Lung (tissue), 11 donors: ENCODE measurements at regions not wholly inside any gene's neighbourhood (a gene's known extent, or its start where the extent isn't known, plus 50 kb on each side); places are given as distances from the start of the nearest gene placed in this dataset.
"Not testable (repeated sequence)": the region's sequence is repeated elsewhere in the genome, so short reads cannot be mapped to it uniquely, and the experiment has no call there.

ENCODE experiments used
- ATAC-seq: fragments of 200-7000 bp; cut with Tn5 transposase; one replicate; pipeline ENCODE4 v1.9.1; 2020; ENCODE audit warnings: moderate number of reproducible peaks; ENCODE audit not compliant: insufficient read depth, low FRiP score
- DNase-seq, 3 donors: peaks; one replicate each; pipeline ENCODE4 v3.0.0-alpha.2; 2013 to 2017
- H3K27ac ChIP-seq, 2 donors: one replicate each; pipeline ENCODE4 v1.5.1; 2013; ENCODE audit warnings: mild to moderate bottlenecking in 2 of 2, moderate library complexity in 2 of 2, control low read depth in 1 of 2, inconsistent platforms in 1 of 2, low read depth in 1 of 2, low read length in 1 of 2
- H3K27me3 ChIP-seq, 3 donors: one replicate each; pipeline ENCODE4 v1.5.1; 2013; ENCODE audit warnings: low read length in 2 of 3; ENCODE audit not compliant: control insufficient read depth in 3 of 3, insufficient read depth in 3 of 3
- H3K36me3 ChIP-seq, 4 donors: one replicate each; pipeline ENCODE4 v1.5.1; 2013; ENCODE audit warnings: low read length in 4 of 4, mild to moderate bottlenecking in 1 of 4, moderate library complexity in 1 of 4; ENCODE audit not compliant: control insufficient read depth in 4 of 4, insufficient read depth in 4 of 4
- H3K4me1 ChIP-seq, 5 donors: one replicate each; pipeline ENCODE4 v1.5.1; 2013; ENCODE audit warnings: low read length in 5 of 5, mild to moderate bottlenecking in 2 of 5, moderate library complexity in 1 of 5; ENCODE audit not compliant: control insufficient read depth in 5 of 5, insufficient read depth in 5 of 5
- H3K4me3 ChIP-seq: one replicate; pipeline ENCODE4 v1.5.1; 2013; ENCODE audit warnings: mild to moderate bottlenecking, control low read depth, moderate library complexity
- H3K9ac ChIP-seq, 2 donors: one replicate each; pipeline ENCODE4 v1.5.1; 2013; ENCODE audit warnings: low read length in 2 of 2, control low read depth in 1 of 2; ENCODE audit not compliant: insufficient read depth in 1 of 2
- H3K9me3 ChIP-seq, 4 donors: one replicate each; pipeline ENCODE4 v1.5.1; 2013; ENCODE audit warnings: low read length in 3 of 4, mild to moderate bottlenecking in 1 of 4, moderate library complexity in 1 of 4; ENCODE audit not compliant: control insufficient read depth in 4 of 4, insufficient read depth in 3 of 4
- WGBS, 2 donors: extraction: QIAGEN DNeasy Blood & Tissue Kit; methylation state at CpG; one replicate each; pipeline ENCODE4 v1.1.7; 2013; 5-methylcytosine and 5-hydroxymethylcytosine counted together
- TF ChIP-seq, protein P1 (sequence below): IDR thresholded peaks from 2 replicates; pipeline ENCODE4 v1.5.1; 2012; ENCODE audit warnings: mild to moderate bottlenecking; ENCODE audit errors: control extremely low read depth, extremely low read depth
- donor health status: control.
- donor health status: control.
- donor health status: Bipolar disorder and iron deficiency.
- donor health status: healthy.
- donor health status: DM: yes; HTN: yes; CAD: no.

GRCh38 chr5:168142402-168142801 lies 149.0 kb upstream of the WWC1 start:
- no peak for ATAC-seq
- no peak for DNase-seq
- WGBS, 2 donors: 80 to 85% methylated on average over 2 of the region's 2 CpGs
- Histone ChIP-seq H3K4me3 (no peak overlapping the region), H3K27ac (no peak overlapping the region), H3K36me3 (peaks cover 0 to 4% (median 0%) of the 10 kb centered on the region in 4 donors), H3K9me3 (no peaks in the 10 kb centered on the region), H3K4me1 (peaks cover 0 to 2% (median 0%) of the 10 kb centered on the region in 5 donors), H3K27me3 (no peaks in the 10 kb centered on the region), H3K9ac (no peak overlapping the region)
- TF ChIP-seq, protein P1, sequence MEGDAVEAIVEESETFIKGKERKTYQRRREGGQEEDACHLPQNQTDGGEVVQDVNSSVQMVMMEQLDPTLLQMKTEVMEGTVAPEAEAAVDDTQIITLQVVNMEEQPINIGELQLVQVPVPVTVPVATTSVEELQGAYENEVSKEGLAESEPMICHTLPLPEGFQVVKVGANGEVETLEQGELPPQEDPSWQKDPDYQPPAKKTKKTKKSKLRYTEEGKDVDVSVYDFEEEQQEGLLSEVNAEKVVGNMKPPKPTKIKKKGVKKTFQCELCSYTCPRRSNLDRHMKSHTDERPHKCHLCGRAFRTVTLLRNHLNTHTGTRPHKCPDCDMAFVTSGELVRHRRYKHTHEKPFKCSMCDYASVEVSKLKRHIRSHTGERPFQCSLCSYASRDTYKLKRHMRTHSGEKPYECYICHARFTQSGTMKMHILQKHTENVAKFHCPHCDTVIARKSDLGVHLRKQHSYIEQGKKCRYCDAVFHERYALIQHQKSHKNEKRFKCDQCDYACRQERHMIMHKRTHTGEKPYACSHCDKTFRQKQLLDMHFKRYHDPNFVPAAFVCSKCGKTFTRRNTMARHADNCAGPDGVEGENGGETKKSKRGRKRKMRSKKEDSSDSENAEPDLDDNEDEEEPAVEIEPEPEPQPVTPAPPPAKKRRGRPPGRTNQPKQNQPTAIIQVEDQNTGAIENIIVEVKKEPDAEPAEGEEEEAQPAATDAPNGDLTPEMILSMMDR: no peak

GRCh38 chr5:168143521-168143920 lies 147.9 kb upstream of the WWC1 start:
- ATAC-seq, H3K27ac ChIP-seq, H3K36me3 ChIP-seq, H3K4me3 ChIP-seq, H3K9me3 ChIP-seq, H3K27me3 ChIP-seq, DNase-seq, H3K4me1 ChIP-seq, H3K9ac ChIP-seq: not testable (repeated sequence)
- 45 to 56% methylated on average over 7 of the region's 7 CpGs for WGBS, 2 donors

DNA sequence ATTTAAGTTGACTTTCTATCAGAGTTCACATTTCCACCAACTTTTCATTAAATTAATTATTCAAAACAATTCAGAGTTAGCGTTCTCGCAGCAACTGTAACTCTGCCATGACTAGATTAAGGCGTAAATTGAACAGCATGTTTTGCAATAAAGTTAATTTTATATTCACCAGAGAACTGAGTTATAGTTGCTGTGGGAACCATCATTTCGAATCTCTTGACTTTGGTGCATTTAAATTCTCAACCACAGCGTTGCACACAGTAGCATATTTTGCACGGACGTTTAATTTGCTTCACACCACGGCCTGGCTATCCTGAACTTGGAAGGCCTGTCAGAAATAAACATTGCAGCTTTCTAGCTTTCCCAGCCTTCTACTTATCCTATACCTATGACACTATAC lies 144.3 kb upstream of the WWC1 start:
- TF ChIP-seq, protein P1: no peak
- WGBS, 2 donors: 89% methylated on average over 8 of the region's 8 CpGs

DNA sequence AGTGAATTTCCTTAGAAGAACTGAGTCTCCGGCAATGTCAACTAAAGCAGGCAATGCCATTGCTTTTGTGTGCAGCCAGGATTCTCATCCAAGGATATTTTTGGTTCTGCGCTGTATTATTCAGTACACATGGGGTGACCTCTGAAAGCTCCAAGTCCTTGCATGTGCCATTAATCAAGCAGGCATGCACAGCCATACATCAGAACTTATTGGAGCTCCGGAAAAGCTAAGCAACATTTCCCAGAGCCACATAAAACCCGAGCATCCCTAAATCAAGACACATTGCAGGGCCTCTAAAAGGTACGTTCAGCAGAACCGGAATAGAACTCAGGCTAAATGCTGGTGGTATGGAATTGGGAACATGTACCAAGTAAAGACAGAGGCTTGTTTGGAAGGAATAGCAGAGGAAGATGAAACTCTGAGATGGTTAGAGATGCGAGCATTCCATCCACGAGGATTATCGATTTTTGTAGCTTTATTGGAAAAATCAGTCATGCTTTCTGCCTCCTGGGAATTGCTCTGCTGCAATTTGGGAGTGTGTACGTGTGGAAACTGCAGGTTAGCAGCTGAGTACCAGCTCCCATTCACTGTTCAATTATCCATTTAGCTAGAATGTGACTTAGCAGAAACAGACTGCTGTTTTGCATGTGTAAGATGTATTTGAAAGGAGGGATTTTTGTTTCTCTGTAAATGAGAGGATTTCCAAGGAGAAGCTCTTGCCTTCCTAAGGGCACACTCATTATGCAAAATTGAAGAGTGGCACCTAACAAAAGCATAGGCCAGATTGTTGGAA lies 143.7 kb upstream of the WWC1 start:
- ATAC-seq (no peak), DNase-seq (no peak)
- H3K4me1 ChIP-seq: no peaks in the 10 kb centered on the region
- no peak overlapping the region for H3K27ac ChIP-seq
- H3K27me3 ChIP-seq: no peaks in the 10 kb centered on the region
- H3K36me3 ChIP-seq: no peaks in the 10 kb centered on the region
- no peak overlapping the region for H3K9ac ChIP-seq
- TF ChIP-seq, protein P1: no peak
- no peaks in the 10 kb centered on the region for H3K9me3 ChIP-seq
- WGBS, 2 donors: 86 to 92% methylated on average over 10 of the region's 10 CpGs
- H3K4me3 ChIP-seq: no peak overlapping the region

More for the DNA sequence above, 144.3 kb upstream of the WWC1 start:
- ATAC-seq (no peak), DNase-seq (no peak)
- H3K27me3 ChIP-seq: no peaks in the 10 kb centered on the region
- no peak overlapping the region for H3K9ac ChIP-seq
- no peaks in the 10 kb centered on the region for H3K9me3 ChIP-seq
- no peaks in the 10 kb centered on the region for H3K4me1 ChIP-seq
- no peak overlapping the region for H3K4me3 ChIP-seq
- H3K27ac ChIP-seq: no peak overlapping the region
- no peaks in the 10 kb centered on the region for H3K36me3 ChIP-seq
